Epithelial cell of proximal tubule (primary cell): ENCODE measurements at regions not wholly inside any gene's neighbourhood (a gene's known extent, or its start where the extent isn't known, plus 50 kb on each side); places are given as distances from the start of the nearest gene placed in this dataset.
A peak's percentile ranks its signal among the peaks of the same experiment; 100 is the strongest.

Experiments
- DNase-seq: peaks from one replicate; pipeline ENCODE4 v3.0.0-alpha.2; 2011; ENCODE audit warnings: low read depth
- H3K4me3 ChIP-seq: 2 replicates; pipeline ENCODE4 v1.5.1; 2011; ENCODE audit warnings: low read depth, mild to moderate bottlenecking, low read length
- CTCF ChIP-seq: conservative IDR thresholded peaks from 2 replicates; pipeline ENCODE4 v1.5.1; 2012; ENCODE audit warnings: low read depth, mild to moderate bottlenecking, low read length

DNA sequence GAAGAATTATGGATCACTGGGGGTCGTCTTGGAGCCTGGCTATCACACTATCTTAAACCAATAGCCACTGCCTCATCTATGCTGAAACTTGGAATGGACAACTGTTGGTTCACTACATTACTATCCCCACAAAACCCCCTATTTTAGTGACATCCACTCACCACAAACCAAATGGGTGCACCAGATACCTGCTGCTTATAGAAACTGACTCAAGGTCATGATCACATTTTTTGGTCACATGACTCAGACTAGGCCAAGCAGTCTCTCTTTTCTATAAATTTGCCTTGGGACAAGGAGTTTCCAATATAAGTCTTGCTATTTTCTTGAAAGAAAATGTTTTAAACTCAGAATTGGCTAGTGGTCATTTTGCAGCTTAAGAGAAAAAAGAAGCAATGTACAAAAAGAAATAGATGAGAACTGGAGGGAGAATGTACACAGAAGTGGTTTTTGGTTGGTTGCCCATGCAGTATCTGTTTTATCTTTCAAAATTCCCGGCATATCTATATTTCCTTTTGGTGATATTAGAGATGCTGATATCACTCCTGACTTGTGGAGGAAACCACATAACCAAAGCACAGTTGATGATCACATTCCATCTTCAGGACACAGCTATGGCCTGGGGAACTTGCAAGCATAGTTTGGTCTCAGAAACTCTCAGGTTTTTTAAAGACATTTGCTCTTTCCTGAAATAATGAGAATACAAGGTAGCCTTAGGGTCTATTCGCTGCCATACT, 85.2 kb upstream of the CACNA2D1 start:
- DNase-seq, result no peak
- no peak for TF ChIP-seq CTCF

GRCh38 chr7:82527851-82528250, 84.3 kb upstream of the CACNA2D1 start:
- no peak for TF ChIP-seq CTCF
- no peak for DNase-seq
- H3K4me3 ChIP-seq, result no peak overlapping the region

More for the DNA sequence above, 85.2 kb upstream of the CACNA2D1 start:
- H3K4me3 ChIP-seq, result no peak overlapping the region

DNA sequence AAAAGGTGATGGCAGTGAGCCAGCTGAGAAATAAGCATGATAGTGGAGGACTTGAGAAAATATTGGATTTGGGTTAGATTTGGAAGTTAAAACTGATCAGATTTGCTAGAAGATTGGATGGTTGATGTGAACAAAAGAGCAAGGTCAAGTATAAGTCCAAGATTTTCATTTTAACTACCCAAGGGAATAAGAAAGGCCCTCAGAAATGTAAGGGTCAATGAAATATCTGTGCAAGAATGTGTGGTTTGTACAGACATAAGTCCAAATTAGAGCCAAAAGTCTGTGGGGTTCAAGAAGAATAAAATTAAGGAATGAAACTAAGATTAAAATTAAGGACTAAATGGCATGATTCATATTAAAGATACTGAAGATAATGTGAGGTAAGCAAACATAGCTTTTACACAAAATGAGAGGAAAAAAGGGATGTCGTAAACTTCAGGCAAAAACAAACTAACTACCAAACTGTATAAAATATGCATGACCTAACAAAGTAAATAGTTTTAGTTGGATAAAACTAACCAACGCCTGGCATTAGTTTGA, 78.4 kb upstream of the CACNA2D1 start:
- no peak for DNase-seq
- no peak for TF ChIP-seq CTCF
- H3K4me3 ChIP-seq, result no peak overlapping the region

- no peak overlapping the region for H3K4me3 ChIP-seq
- no peak for DNase-seq
- no peak for TF ChIP-seq CTCF
These were observed 73.5 kb upstream of the CACNA2D1 start for GRCh38 chr7:82517050-82517449.

GRCh38 chr7:82511542-82511941, 68.0 kb upstream of the CACNA2D1 start:
- no peak for DNase-seq
- no peak overlapping the region for H3K4me3 ChIP-seq
- TF ChIP-seq CTCF, result no peak

DNA sequence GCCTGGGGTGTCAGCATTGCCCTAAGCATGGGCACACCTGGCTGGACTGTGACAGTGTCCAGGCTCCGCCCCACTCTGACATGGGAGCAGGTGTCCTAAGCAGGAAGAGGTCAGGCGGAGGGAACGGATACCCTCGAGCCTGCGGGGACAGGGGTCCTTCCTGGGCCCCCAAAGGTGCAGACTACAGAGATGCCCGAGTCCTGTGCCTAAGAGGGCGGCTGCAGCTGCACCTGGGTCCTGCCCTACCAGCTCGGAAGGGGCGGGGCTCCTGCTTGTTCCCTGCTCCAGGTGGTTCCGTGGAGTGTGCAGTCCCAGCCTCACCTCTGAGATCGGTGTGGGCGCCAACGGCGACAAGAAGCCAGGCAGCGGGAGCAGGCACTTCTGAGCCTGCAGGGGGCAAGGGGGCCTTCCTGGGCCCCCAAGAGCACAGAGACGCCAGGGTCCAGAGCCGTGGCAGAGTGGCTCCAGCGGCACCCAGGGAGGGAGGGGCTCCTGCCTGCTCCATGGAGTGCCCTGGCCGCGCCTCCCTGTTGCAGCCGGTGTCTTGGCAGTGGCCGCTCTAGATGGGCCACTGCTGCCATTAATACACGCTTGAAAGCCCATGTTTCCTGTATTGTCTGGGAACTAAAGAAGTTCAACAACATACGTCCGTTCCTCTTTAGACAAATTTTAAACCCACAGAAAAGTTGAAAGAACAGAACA, 64.5 kb upstream of the CACNA2D1 start:
- no peak for TF ChIP-seq CTCF
- peak overlapping the region; percentile 39 for H3K4me3 ChIP-seq
- no peak for DNase-seq
